Mesenchymal stem cell (in vitro differentiated cells and primary cell): ENCODE measurements at regions not wholly inside any gene's neighbourhood (a gene's known extent, or its start where the extent isn't known, plus 50 kb on each side); places are given as distances from the start of the nearest gene placed in this dataset.
"Not testable (repeated sequence)": the region's sequence is repeated elsewhere in the genome, so short reads cannot be mapped to it uniquely, and the experiment has no call there.

Experiments used
- DNase-seq: peaks from one replicate; pipeline ENCODE4 v3.0.0-alpha.2; 2013
- H2AFZ ChIP-seq: one replicate; pipeline ENCODE4 v1.6.1; 2013; ENCODE audit warnings: low read depth, mild to moderate bottlenecking, control low read depth, inconsistent platforms, low read length, moderate library complexity
- H2AK5ac ChIP-seq: 2 replicates; pipeline ENCODE4 v1.6.1; 2013; ENCODE audit warnings: low read length, moderate library complexity, mild to moderate bottlenecking, inconsistent platforms; ENCODE audit not compliant: severe bottlenecking
- H2BK120ac ChIP-seq: one replicate; pipeline ENCODE4 v1.6.1; 2013; ENCODE audit warnings: low read depth, mild to moderate bottlenecking, inconsistent platforms, low read length, moderate library complexity
- H2BK12ac ChIP-seq, 2 experiments: one replicate each; pipeline ENCODE4 v1.6.1; 2013; ENCODE audit warnings: inconsistent platforms in 2 of 2, low read length in 2 of 2, mild to moderate bottlenecking in 2 of 2, moderate library complexity in 2 of 2, control low read depth in 1 of 2
- H2BK15ac ChIP-seq: one replicate; pipeline ENCODE4 v1.6.1; 2013; ENCODE audit warnings: mild to moderate bottlenecking, low read depth, inconsistent platforms; ENCODE audit not compliant: poor library complexity, severe bottlenecking
- H2BK5ac ChIP-seq: 2 replicates; pipeline ENCODE4 v1.6.1; 2013; ENCODE audit warnings: low read depth, mild to moderate bottlenecking, low read length, control low read depth, inconsistent platforms; ENCODE audit not compliant: poor library complexity, severe bottlenecking
- H3K14ac ChIP-seq, 2 experiments: one replicate each; pipeline ENCODE4 v1.6.1; 2013; ENCODE audit warnings: inconsistent platforms in 2 of 2, low read length in 2 of 2, control low read depth in 1 of 2, mild to moderate bottlenecking in 1 of 2, moderate library complexity in 1 of 2
- H3K18ac ChIP-seq, 2 experiments: one replicate each; pipeline ENCODE4 v1.6.1; 2013; ENCODE audit warnings: inconsistent platforms in 2 of 2, low read length in 2 of 2, control low read depth in 1 of 2, low read depth in 1 of 2, mild to moderate bottlenecking in 1 of 2
- H3K23ac ChIP-seq, 2 experiments: one replicate each; pipeline ENCODE4 v1.6.1; 2013; ENCODE audit warnings: inconsistent platforms in 2 of 2, low read length in 2 of 2, mild to moderate bottlenecking in 2 of 2, moderate library complexity in 2 of 2, control low read depth in 1 of 2
- H3K27ac ChIP-seq: 2 replicates; pipeline ENCODE4 v1.5.1; 2013; ENCODE audit warnings: mild to moderate bottlenecking, moderate library complexity, low read length, control low read depth, inconsistent platforms; ENCODE audit not compliant: poor library complexity, severe bottlenecking
- H3K27me3 ChIP-seq, 2 experiments: 2 replicates each; pipeline versions ENCODE4 v1.6.1 to v1.7.0; 2013; ENCODE audit warnings: low read length in 2 of 2, mild to moderate bottlenecking in 2 of 2, moderate library complexity in 2 of 2, control low read depth in 1 of 2, inconsistent platforms in 1 of 2; ENCODE audit not compliant: control insufficient read depth in 1 of 2, insufficient read depth in 1 of 2
- H3K36me3 ChIP-seq, 2 experiments: 2 replicates each; pipeline versions ENCODE4 v1.6.1 to v1.7.0; 2013; ENCODE audit warnings: low read length in 2 of 2, control low read depth in 1 of 2, inconsistent platforms in 1 of 2, low read depth in 1 of 2, mild to moderate bottlenecking in 1 of 2; ENCODE audit not compliant: insufficient read depth in 2 of 2, control insufficient read depth in 1 of 2
- H3K4ac ChIP-seq, 2 experiments: one replicate each; pipeline ENCODE4 v1.6.1; 2013; ENCODE audit warnings: inconsistent platforms in 2 of 2, low read length in 2 of 2, mild to moderate bottlenecking in 2 of 2, moderate library complexity in 2 of 2, control low read depth in 1 of 2, low read depth in 1 of 2
- H3K4me1 ChIP-seq: 2 replicates; pipeline ENCODE4 v1.6.1; 2013; ENCODE audit warnings: low read depth, low read length, control low read depth; ENCODE audit not compliant: control insufficient read depth, insufficient read depth
- H3K4me2 ChIP-seq: 2 replicates; pipeline ENCODE4 v1.6.1; 2013; ENCODE audit warnings: low read length, mild to moderate bottlenecking, inconsistent platforms; ENCODE audit not compliant: poor library complexity, severe bottlenecking
- H3K4me3 ChIP-seq, 2 experiments: 2 replicates each; pipeline versions ENCODE4 v1.5.1 to v1.7.0; 2013; ENCODE audit warnings: low read length in 2 of 2, mild to moderate bottlenecking in 2 of 2, control low read depth in 1 of 2, low read depth in 1 of 2; ENCODE audit not compliant: insufficient read depth in 1 of 2
- H3K79me1 ChIP-seq: replicated peaks from 2 replicates; pipeline ENCODE4 v1.6.1; 2013; ENCODE audit warnings: mild to moderate bottlenecking, control low read depth, low read length, inconsistent platforms; ENCODE audit not compliant: poor library complexity, severe bottlenecking
- H3K9ac ChIP-seq: 2 replicates; pipeline ENCODE4 v1.7.0; 2013; ENCODE audit warnings: mild to moderate bottlenecking, low read length, moderate library complexity
- H3K9me3 ChIP-seq: 2 replicates; pipeline ENCODE4 v1.7.0; 2013; ENCODE audit warnings: mild to moderate bottlenecking, low read length; ENCODE audit not compliant: control insufficient read depth
- H4K8ac ChIP-seq: one replicate; pipeline ENCODE4 v1.6.1; 2013; ENCODE audit warnings: inconsistent platforms, mild to moderate bottlenecking, low read length, moderate library complexity
- H4K91ac ChIP-seq: one replicate; pipeline ENCODE4 v1.6.1; 2013; ENCODE audit warnings: mild to moderate bottlenecking, low read length, inconsistent platforms
- WGBS: methylation state at CpG from one replicate; pipeline ENCODE4 v1.1.7; 2013; ENCODE audit warnings: mixed read lengths; 5-methylcytosine and 5-hydroxymethylcytosine counted together

DNA sequence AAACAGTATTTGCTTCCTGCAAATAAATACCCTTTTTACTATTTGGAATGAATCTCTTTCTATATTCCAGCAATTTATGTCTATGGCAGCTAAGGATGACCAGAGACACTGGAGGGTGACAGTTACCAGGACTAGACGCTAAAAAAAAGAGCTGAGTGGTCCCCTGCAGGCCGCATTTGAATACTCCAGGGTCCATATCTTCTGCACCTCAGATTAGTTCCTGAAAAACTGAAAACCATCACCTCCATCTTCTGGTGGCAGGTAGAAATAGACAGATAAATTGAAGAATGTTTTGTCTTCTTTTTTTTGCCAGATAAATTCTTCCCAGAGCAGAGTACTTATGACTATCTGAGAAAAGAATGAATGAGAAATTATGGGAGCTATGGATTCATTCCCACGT lies 145.6 kb downstream of the CSNK2A3 start:
- no peak overlapping the region for H2BK5ac ChIP-seq
- no peak overlapping the region for H2BK120ac ChIP-seq
- H3K27ac ChIP-seq: no peak overlapping the region
- no peak overlapping the region for H2AFZ ChIP-seq
- no peak overlapping the region for H3K4me3 ChIP-seq
- no peaks in the 10 kb centered on the region for H3K79me1 ChIP-seq
- H3K9me3 ChIP-seq: peaks cover 26% of the 10 kb centered on the region
- no peak overlapping the region for H3K23ac ChIP-seq
- H3K14ac ChIP-seq: no peak overlapping the region
- H2AK5ac ChIP-seq: no peak overlapping the region
- no peak overlapping the region for H4K8ac ChIP-seq
- no peak overlapping the region for H2BK15ac ChIP-seq
- no peak overlapping the region for H2BK12ac ChIP-seq
- H3K18ac ChIP-seq: no peak overlapping the region
- no peaks in the 10 kb centered on the region for H3K36me3 ChIP-seq
- H4K91ac ChIP-seq: no peak overlapping the region
- 36% methylated on average over 2 of the region's 3 CpGs for WGBS
- peaks cover 14 to 22% of the 10 kb centered on the region in 2 experiments for H3K27me3 ChIP-seq
- no peak for DNase-seq
- H3K9ac ChIP-seq: no peak overlapping the region
- H3K4me1 ChIP-seq: no peaks in the 10 kb centered on the region
- H3K4me2 ChIP-seq: no peak overlapping the region
- H3K4ac ChIP-seq: no peak overlapping the region

DNA sequence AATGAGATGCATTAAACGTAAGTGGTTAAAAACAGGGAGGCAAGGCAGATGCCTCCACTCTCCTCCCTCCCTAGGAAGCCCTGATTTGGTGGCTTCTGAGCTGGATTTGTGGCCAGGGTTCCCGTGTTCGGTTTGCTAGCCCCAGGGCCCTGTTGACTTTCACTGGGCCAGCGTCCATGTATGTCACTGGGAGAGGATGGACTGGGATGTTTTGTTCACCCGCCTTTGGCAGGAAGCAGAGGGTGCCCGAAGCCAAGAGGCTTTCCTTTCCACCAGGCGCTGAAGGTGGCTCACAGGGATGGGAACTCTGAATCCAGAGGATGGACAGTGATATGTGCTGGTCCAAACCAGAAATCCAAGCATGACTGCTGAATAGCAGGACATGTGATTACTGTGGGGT lies 146.6 kb downstream of the CSNK2A3 start:
- no peak overlapping the region for H2BK12ac ChIP-seq
- no peak overlapping the region for H2BK120ac ChIP-seq
- no peak overlapping the region for H3K27ac ChIP-seq
- H3K4ac ChIP-seq: no peak overlapping the region
- H4K8ac ChIP-seq: no peak overlapping the region
- peaks cover 31% of the 10 kb centered on the region for H3K9me3 ChIP-seq
- H3K36me3 ChIP-seq: no peaks in the 10 kb centered on the region
- no peak overlapping the region for H3K18ac ChIP-seq
- H3K27me3 ChIP-seq: peaks cover 14 to 18% of the 10 kb centered on the region in 2 experiments
- DNase-seq: no peak
- H2AK5ac ChIP-seq: no peak overlapping the region
- no peak overlapping the region for H2AFZ ChIP-seq
- WGBS: 72% methylated on average over 6 of the region's 7 CpGs
- H3K23ac ChIP-seq: no peak overlapping the region
- no peak overlapping the region for H2BK15ac ChIP-seq
- H3K14ac ChIP-seq: no peak overlapping the region
- no peak overlapping the region for H3K4me3 ChIP-seq
- H4K91ac ChIP-seq: no peak overlapping the region
- no peaks in the 10 kb centered on the region for H3K4me1 ChIP-seq
- no peak overlapping the region for H3K9ac ChIP-seq
- no peaks in the 10 kb centered on the region for H3K79me1 ChIP-seq
- no peak overlapping the region for H3K4me2 ChIP-seq
- H2BK5ac ChIP-seq: no peak overlapping the region

DNA sequence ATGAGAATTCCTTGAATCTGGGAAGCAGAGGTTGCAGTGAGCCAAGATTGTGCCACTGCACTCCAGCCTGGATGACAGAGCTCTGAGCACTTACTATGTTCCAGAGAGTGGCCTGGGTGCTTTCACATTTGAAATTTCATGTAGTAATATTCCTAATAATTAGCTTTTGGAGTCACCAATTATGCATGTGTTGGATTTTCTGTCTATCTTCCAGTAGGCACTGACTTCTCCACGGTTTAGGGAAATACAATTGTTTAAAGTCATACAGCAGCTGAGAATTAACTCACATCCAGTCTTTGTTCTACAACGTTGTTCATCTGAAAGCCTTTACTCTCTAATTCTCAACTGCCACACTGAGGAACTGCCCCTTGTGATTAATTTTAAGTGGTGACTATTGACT lies 150.2 kb downstream of the CSNK2A3 start:
- H3K4me2 ChIP-seq: no peak overlapping the region
- H3K36me3 ChIP-seq: no peaks in the 10 kb centered on the region
- WGBS: 83% methylated on average over 2 of the region's 2 CpGs
- no peak overlapping the region for H2AFZ ChIP-seq
- H3K9ac ChIP-seq: no peak overlapping the region
- H3K9me3 ChIP-seq: peaks cover 24% of the 10 kb centered on the region
- no peaks in the 10 kb centered on the region for H3K4me1 ChIP-seq
- no peak overlapping the region for H3K4me3 ChIP-seq
- peaks cover 5 to 6% of the 10 kb centered on the region in 2 experiments for H3K27me3 ChIP-seq
- no peak overlapping the region for H2BK15ac ChIP-seq
- H3K4ac ChIP-seq: no peak overlapping the region
- no peak overlapping the region for H4K91ac ChIP-seq
- H2BK5ac ChIP-seq: no peak overlapping the region
- no peak overlapping the region for H3K27ac ChIP-seq
- H2BK120ac ChIP-seq: no peak overlapping the region
- H2BK12ac ChIP-seq: no peak overlapping the region
- no peaks in the 10 kb centered on the region for H3K79me1 ChIP-seq
- no peak for DNase-seq
- H2AK5ac ChIP-seq: no peak overlapping the region
- H4K8ac ChIP-seq: no peak overlapping the region
- no peak overlapping the region for H3K18ac ChIP-seq
- H3K14ac ChIP-seq: no peak overlapping the region
- no peak overlapping the region for H3K23ac ChIP-seq

GRCh38 chr11:11201302-11201701 lies 151.7 kb downstream of the CSNK2A3 start:
- H3K4me3 ChIP-seq, DNase-seq, H3K18ac ChIP-seq, H2BK12ac ChIP-seq, H3K4ac ChIP-seq, H3K27me3 ChIP-seq, H3K79me1 ChIP-seq, H3K14ac ChIP-seq, H2BK5ac ChIP-seq, H3K27ac ChIP-seq, H2BK15ac ChIP-seq, H3K4me1 ChIP-seq, H2AK5ac ChIP-seq, H2AFZ ChIP-seq, H3K36me3 ChIP-seq, H4K8ac ChIP-seq, H3K9ac ChIP-seq, H3K4me2 ChIP-seq, H4K91ac ChIP-seq, H2BK120ac ChIP-seq, H3K23ac ChIP-seq: not testable (repeated sequence)
- peaks cover 24% of the 10 kb centered on the region for H3K9me3 ChIP-seq
- WGBS: 74% methylated on average over 2 of the region's 4 CpGs
